ENCODE measurements at regions not wholly inside any gene's neighbourhood (a gene's known extent, or its start where the extent isn't known, plus 50 kb on each side); places are given as distances from the start of the nearest gene placed in this dataset.

DNA sequence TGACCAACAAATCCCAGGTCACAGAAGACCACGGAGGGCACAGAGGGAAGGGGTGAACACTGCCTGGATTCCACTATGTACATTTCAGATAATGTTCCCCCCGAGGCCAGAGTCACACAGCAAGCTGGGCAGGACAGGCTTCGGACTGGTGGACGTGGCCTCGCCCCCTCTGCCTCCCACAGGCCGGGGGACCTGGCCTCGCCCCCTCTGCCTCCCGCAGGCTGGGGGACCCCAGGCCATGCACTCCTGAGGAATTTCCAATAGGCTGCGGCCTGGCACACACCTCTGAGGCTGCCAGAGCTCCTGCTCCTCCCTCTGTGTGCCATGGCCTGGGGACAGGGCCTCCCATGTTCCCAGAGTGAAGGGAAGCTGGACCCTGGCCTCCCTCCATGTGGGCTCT, 1352.8 kb downstream of the BRD1 start:
- TF ChIP-seq, protein P1, sequence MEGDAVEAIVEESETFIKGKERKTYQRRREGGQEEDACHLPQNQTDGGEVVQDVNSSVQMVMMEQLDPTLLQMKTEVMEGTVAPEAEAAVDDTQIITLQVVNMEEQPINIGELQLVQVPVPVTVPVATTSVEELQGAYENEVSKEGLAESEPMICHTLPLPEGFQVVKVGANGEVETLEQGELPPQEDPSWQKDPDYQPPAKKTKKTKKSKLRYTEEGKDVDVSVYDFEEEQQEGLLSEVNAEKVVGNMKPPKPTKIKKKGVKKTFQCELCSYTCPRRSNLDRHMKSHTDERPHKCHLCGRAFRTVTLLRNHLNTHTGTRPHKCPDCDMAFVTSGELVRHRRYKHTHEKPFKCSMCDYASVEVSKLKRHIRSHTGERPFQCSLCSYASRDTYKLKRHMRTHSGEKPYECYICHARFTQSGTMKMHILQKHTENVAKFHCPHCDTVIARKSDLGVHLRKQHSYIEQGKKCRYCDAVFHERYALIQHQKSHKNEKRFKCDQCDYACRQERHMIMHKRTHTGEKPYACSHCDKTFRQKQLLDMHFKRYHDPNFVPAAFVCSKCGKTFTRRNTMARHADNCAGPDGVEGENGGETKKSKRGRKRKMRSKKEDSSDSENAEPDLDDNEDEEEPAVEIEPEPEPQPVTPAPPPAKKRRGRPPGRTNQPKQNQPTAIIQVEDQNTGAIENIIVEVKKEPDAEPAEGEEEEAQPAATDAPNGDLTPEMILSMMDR (IDR thresholded peaks at IDR 0.05; ENCODE audit: insufficient read depth, low read length, poor library complexity, severe bottlenecking) = no peak
- no peaks in the 10 kb centered on the region for H3K27me3 ChIP-seq (replicated peaks; ENCODE audit: control insufficient read depth, insufficient read depth, low read length)
- no peak for DNase-seq (ENCODE audit: extremely low read depth, insufficient read length)
- H3K36me3 ChIP-seq (ENCODE audit: control insufficient read depth, insufficient read depth, low read length) = no peaks in the 10 kb centered on the region
- H3K4me3 ChIP-seq (replicated peaks; ENCODE audit: low read depth, low read length) = no peak overlapping the region

DNA sequence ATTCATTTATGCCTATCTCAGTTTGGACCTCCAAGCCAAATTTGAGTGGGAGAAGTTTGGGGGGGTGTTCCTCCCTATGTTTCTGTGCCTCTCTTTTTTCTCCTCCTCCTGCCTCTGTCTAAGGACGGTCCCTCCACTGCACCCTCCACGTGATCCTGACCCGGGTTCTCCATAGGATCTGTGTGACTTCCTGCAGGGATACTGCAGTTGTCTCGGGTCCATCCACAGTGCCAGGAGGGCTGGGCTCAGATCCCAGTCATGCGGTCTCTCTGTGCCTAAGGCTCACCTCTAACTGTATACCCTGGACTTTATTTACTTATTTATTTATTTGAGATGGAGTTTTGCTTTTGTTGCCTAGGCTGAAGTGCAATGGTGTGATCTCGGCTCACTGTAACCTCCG, 1354.5 kb downstream of the BRD1 start:
- Histone ChIP-seq H3K4me3 (replicated peaks; ENCODE audit: low read depth, low read length) (no peak overlapping the region), H3K36me3 (ENCODE audit: control insufficient read depth, insufficient read depth, low read length) (no peaks in the 10 kb centered on the region), H3K27me3 (replicated peaks; ENCODE audit: control insufficient read depth, insufficient read depth, low read length) (no peaks in the 10 kb centered on the region)
- DNase-seq (ENCODE audit: extremely low read depth, insufficient read length) = no peak
- TF ChIP-seq, protein P1 (IDR thresholded peaks at IDR 0.05; ENCODE audit: insufficient read depth, low read length, poor library complexity, severe bottlenecking) = no peak

DNA sequence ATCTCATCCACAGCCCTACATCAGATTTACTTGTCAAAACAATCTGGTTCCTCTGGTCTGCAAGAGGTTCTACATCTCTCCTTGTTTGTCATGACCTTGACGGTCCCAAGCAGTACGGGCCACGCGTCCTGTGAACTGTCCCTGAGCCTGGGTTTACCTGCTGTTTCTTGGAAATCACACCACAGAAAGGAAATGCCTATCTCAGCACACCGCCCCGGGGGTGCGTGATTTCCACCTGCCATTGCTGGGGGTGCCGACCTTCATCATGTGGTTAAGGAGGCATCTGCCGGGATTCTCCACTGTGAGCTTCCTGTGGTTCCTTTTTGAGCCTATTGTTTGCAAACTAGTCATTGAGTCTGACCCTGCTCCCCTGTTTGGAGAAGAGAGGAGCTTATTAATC, 1363.4 kb downstream of the BRD1 start:
- Histone ChIP-seq H3K4me3 (replicated peaks; ENCODE audit: low read depth, low read length) (no peak overlapping the region), H3K27me3 (replicated peaks; ENCODE audit: control insufficient read depth, insufficient read depth, low read length) (no peaks in the 10 kb centered on the region), H3K36me3 (ENCODE audit: control insufficient read depth, insufficient read depth, low read length) (no peaks in the 10 kb centered on the region)
- TF ChIP-seq, protein P1 (IDR thresholded peaks at IDR 0.05; ENCODE audit: insufficient read depth, low read length, poor library complexity, severe bottlenecking) = no peak
- no peak for DNase-seq (ENCODE audit: extremely low read depth, insufficient read length)

DNA sequence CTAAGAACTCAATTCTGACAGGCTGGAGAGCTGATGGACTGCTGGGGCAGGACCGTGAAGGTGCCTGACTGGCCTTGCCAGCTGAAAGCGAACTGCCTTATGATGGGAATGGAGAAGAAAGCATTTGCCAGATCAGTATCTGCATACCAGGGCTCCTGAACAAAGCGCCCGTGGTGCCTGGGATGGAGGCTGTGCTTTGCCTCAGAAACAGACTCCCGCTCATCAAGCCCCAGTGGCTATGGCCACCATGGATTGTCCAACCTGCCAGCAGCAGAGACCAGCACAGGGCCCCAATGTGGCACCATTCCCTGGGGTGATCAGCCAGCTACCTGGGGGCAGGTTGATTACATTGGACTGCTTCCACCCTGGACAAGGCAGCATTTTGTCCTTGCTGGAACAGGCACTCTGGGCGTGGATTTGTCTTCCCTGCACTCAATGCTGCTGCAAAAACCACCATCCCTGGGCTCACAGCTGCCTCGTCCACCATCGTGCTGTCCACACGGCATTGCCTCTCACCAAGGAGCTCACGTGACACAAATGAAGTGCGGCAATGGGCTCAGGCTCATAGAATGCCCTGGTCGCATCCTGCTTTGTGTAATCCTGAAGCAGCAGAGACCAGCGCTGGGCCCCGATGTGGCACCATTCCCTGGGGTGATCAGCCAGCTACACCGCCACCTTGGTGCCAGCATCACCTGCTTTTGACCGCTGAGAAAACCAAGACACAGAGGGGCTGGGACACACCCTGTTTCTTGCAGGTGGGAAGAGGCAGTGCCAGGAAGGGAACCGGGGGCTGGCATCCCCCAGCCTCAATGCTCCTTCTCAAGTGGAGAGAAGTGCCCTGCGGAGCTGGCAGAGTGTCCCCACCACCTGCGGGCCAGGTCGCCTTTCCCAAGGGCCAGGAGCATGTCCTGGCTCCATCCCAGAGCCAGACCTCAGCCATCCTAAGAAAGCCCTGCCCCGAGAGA, 1367.5 kb downstream of the BRD1 start:
- Histone ChIP-seq H3K4me3 (replicated peaks; ENCODE audit: low read depth, low read length) (no peak overlapping the region), H3K27me3 (replicated peaks; ENCODE audit: control insufficient read depth, insufficient read depth, low read length) (no peaks in the 10 kb centered on the region), H3K36me3 (ENCODE audit: control insufficient read depth, insufficient read depth, low read length) (no peaks in the 10 kb centered on the region)
- DNase-seq (ENCODE audit: extremely low read depth, insufficient read length) = no peak
- TF ChIP-seq, protein P1 (IDR thresholded peaks at IDR 0.05; ENCODE audit: insufficient read depth, low read length, poor library complexity, severe bottlenecking) = no peak

DNA sequence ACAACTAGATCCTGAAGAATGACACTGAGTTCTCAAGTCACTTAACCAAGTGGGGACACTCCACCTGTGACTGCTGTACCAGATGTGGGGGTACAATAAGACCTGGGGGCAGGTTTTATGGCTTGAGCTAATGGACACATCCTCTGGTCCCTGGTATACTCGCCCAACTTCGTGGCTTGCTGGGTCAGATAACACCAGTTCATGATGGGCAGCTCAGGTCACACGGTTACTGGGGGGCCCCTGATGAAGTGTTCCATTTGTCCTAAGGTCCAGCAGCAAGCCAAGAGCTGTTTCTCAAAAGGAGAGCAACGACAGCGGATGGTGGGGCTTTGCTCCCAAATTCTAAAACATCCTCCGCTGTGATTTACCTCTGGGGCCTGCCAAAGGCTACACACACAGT, 1368.4 kb downstream of the BRD1 start:
- H3K27me3 ChIP-seq (replicated peaks; ENCODE audit: control insufficient read depth, insufficient read depth, low read length) = no peaks in the 10 kb centered on the region
- no peaks in the 10 kb centered on the region for H3K36me3 ChIP-seq (ENCODE audit: control insufficient read depth, insufficient read depth, low read length)
- TF ChIP-seq, protein P1 (IDR thresholded peaks at IDR 0.05; ENCODE audit: insufficient read depth, low read length, poor library complexity, severe bottlenecking) = no peak
- H3K4me3 ChIP-seq (replicated peaks; ENCODE audit: low read depth, low read length) = no peak overlapping the region
- DNase-seq (ENCODE audit: extremely low read depth, insufficient read length) = no peak
